HG02870 (cell line): ENCODE measurements at regions not wholly inside any gene's neighbourhood (a gene's known extent, or its start where the extent isn't known, plus 50 kb on each side); places are given as distances from the start of the nearest gene placed in this dataset.

Experiments used
- ATAC-seq: cut with Tn5 transposase; IDR thresholded peaks from one replicate; pipeline ENCODE4 v1.9.1; 2021; ENCODE audit warnings: mild to moderate bottlenecking, moderate library complexity; ENCODE audit not compliant: unreplicated experiment

DNA sequence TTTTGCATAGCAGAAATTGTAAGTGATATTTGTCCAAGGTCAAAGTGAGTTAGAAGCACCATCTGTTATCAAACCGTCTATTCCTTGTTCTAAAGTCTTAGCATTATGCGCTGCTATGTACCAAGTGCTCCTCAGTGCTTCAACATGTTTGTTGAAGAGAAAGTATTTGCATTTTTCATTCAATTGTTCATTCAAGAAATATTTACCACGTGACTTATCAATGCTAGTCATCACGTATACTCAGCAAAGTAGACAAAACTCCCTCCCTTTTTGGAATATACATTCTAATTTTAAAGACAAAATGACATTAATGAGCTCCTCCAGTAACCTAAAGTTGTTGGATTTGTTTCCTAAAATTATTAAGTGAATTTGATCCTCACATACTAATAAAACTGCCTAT, 388.0 kb upstream of the CDH8 start:
- no peak for ATAC-seq

DNA sequence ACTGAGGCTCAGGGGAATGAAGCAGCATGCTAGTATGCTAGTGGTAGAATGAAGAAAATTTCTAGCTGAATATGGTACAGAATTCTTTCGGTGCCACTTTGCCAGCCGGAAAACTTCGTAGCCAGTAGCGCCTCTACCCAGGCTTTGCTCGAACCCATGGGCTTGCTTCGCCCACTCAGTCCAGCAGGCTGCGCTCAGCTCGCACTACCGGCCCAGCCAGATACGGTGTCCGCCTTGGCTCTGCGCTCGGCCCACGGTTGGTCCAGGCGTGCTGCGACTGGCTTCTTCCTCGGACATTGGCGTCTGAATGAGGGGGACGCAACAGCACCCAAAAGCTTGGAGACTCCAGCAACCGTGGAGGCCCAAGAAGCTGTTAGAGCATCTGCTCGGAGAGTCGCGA, 372.5 kb upstream of the CDH8 start:
- no peak for ATAC-seq

DNA sequence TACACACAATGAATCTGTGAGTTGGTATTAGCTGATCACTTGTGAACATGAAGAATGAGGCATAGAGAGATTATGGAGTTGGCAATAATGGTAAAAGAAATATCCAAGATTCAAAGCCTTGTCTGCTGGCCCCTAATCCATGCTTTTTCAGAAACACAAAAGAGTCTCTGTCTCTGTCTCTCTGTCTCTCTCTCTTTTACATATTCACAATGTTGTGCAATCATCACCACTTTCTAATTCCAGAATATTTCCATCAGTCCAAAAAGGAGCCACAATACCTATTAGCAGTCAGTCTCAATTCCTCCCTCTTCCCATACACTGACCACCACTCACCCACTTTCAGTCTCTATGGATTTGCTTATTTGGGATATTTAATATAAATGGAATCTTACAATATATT, 370.1 kb upstream of the CDH8 start:
- no peak for ATAC-seq

DNA sequence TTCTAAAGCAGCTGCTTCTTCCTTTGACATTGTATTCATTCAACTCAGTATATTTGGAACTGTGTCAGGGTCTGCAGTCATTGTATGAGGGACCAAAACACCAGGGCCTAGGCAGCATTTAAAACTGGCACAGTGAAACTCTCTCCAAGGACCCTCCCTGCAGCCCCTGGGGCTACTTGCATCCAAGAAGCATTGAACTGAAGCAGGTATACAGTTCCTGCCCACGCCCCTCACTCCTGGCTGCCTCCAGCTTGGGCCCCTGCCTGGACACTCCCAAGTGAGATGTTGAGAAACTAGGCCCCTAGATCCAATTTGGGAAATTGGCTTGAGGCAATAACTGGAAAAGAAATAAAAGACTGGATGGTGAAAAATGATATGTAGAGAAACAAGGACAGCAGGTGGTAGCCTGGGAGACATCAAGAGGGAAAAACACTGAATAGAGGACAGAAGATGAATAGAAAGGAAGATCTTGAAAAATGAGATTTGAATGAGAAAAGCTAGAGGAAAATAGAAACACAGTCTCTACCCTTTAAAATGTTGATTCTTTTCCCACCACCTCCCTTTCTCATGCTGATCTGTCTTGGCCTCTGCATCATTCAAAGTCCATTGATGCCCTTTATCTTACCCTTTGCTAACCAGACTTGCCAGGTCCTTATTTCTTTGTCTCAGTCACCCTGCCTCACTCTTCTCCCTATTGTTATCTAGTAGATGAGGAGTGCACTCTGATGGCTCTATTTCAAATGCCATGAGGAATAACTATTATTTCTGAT, 368.8 kb upstream of the CDH8 start:
- no peak for ATAC-seq

DNA sequence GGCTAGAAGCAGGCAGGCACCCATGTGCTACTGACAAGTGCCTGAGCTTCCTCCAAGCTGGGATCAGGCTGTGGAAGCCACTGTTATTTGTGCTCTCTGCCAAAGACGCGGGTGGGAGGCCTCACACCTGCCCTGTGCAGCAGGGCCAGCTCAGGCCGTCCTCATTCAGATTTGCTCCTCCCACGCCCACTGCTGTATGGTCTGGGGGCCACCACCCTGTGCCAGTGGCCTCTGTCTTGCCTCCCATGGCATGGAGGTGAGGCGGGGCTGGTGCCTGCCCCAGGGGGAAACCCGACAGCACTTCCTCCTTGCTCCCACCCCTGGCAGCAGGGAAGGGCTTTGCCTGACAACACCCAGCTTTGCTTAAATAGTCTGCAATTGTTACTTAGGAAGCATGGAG, 356.5 kb upstream of the CDH8 start:
- no peak for ATAC-seq

DNA sequence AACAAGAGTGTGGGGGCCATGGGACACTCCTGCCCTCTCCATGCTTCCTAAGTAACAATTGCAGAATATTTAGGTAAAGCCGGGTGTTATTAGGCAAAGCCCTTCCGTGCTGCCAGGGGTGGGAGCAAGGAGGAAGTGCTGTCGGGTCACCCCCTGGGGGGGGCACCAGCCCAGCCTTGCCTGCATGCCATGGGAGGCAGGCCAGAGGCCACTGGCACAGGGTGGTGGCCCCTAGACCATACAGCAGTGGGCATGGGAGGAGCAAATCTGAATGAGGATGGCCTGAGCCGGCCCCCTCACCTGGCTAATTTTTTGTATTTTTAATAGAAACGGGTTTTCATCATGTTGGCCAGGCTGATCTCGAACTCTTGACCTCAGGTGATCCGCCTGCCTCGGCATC, 355.7 kb upstream of the CDH8 start:
- ATAC-seq, result no peak

DNA sequence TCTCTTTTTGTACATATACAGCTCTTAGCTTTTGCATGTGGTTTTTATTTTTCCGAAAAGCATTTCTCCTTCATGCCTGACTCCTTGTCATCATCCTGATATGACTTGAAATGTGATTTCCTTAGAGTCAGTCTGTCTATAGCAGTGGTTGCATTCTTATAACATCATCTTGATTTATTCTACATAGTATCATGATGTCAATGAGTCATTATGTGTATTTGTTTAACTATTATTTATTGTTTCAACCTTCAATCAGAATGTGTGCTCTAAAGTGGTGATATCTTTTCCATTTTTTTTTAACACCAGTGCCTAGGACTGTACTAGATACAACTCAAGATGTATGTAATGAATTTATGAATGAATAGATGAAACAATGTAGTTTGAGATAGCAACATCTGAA, 354.9 kb upstream of the CDH8 start:
- no peak for ATAC-seq

DNA sequence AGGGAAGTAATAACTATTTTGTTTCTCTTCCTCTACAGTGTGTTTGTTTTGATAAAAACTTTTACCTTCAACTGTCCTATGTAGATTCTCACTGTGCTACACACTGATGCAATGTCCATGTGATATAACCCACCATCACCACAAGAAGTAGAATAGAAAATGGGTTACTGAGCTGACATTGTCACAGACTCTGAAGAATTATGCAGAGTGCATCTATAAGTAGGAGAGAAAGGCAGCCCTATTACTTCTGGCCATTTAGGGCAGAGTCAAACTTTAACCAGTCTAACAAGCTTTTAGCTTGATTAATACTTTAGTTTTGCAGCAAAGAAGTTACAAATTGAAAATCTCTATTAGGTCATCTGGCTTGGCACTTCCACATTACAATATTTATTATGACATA, 354.0 kb upstream of the CDH8 start:
- no peak for ATAC-seq

DNA sequence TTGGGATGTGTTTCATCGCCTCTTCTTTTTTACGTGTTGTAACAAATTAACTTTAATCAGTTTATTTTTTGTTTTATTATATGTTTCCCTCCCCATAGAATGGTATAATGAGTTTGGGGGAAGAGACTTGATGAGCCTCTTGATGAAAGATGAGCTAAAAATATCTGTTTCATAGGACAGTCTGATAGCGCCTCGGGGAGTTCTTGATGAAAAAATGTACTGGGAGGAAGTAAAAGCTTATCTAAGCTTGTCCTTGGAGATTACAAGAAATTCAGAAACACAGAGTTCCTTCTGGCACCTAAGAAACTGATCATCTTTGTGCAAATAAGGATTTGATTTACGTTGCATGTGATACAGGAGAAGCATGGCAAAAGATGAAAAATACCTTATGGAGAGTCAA, 350.2 kb upstream of the CDH8 start:
- ATAC-seq, result no peak

DNA sequence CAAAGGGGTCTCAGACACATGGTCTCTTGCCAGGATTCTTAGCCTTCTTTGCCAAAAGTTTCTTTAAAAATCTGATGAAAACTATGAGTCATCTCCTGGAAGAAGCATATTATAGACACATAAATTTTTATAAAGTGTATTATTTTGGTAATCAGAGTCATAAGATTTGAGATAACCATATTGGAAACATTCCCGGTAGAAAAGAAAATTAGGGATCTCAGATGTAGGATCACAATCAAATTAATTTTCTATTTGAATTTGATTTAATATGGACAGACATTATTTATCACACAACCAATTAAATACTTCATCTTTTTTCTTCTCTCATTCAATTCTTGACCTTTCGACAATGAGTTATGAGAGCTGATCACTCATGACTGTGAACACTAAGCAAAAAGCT, 347.7 kb upstream of the CDH8 start:
- ATAC-seq, result no peak

DNA sequence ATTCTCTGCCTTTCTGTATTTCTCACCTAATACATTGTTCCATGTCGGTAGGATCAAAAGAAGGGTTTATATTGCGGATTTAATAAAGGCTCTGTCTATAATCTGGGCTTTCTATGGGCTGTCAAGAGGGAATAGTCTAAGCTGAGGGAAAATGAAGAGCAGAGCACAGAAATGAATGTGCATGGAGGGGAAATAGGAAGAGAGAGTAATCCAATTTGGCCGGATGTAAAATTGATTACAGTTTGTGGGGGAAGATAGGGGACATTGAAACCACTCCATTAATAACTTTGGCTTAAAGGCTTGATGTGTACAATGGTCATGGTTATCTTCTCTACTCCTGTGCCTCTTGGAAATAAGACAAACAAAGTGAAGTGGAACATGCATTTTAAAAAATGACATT, 334.2 kb upstream of the CDH8 start:
- no peak for ATAC-seq

DNA sequence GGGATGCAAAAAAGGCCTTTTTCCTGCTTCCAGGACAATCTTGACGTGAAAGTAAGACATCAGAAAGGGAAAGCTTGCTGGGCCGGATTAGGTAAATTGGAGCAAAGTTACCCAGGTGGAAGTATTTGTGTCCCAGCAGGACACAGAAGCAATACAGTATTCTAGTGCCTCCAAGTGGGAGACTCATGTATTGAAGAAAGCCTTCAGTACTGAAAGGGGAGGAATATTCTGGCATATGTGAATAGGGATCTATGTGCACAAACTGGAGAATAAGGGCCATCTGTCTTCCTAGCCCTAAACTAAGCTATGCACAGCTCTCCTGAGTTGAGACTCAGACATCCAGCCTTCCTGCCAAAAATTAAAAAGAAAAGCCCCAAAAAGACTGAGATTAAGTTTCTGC, 327.3 kb upstream of the CDH8 start:
- no peak for ATAC-seq

DNA sequence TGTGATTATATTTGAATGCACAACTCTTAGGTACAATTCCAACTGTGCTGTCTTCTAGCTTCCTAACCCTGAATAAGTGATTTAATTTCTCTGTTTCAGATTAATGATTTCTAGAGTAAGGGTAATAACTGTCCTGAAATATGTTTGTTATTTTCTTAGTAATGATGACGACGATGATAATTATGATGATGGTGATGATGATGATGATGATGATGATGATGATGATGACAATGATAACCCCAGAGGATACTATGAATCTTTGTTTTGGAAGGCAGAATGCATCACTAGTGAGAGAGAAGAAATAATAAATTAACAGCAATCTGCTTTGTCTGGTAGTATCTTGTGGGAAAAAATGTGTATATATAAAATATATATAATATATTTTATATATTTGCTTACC, 317.1 kb upstream of the CDH8 start:
- ATAC-seq, result no peak

DNA sequence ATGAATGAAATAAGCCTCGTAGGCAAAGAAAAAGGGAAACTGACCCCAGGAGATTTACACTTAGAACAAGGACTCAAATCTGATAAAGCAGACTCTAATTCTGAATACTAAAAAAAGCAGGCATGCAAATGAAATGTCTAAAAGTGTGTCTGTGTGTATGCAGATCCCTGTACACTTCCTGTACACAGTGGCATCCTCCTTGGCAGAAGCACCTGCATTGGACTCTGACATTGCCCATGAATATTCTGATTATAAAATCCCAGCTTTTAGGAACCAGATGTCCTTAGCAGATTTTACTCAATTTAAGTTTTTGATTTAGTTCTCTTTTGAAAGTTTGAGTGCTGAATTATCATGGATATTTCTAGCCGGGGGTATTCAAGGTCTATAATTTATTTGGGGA, 306.0 kb upstream of the CDH8 start:
- no peak for ATAC-seq

DNA sequence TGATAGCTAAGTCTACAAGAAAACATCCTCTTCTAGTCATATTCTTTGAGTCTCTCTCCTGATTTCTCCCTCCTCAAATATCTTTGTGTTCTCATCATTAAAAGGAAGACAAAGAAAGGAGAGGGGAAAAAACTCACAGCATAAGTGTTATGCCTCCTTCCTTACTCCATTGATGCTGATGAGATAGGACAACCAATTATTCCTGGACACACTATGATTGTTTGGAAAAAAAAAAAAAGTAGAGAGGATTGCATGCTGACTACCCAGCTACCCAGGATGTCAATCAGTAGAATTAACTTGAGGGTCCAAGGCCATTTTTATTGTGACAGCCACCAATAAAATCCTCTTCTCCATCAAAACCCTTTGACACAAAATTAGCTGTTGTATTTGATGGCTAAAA, 299.1 kb upstream of the CDH8 start:
- no peak for ATAC-seq

DNA sequence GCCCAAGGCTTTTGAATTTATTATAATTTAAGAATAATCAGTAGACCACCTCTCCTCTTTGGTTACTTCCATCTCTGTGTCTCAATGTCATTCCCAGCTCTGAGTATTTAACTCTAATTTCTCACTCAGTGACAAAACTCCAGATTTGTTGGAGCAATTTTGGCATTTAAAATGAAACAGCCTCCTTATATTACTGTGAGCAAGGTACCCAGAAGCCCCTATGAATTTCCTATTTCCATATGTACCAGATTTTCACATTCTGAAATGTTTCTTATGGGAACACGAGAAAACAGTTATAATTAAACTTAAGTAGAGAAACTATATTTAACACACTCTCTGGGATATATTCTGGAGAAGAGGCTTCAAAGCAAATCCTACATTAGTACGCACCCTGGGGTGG, 285.4 kb upstream of the CDH8 start:
- no peak for ATAC-seq

DNA sequence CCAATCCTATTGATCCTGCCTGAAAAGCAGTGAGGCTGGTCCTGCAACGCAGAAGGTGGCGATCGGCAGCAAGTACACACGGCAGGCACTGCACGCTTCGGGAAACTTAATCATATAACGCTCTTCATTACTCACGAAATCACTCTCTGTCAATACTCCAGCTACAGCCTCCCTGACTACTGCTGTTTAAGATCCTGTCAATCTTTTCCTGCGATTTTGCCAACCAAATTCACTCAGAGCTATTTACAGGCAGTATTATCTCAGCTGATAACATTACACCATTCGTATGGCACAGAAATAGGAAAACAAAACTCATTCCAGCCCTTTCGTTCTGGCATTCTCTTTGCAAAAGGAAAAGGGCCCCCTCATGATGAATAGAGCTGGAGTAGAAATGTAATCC, 262.4 kb upstream of the CDH8 start:
- ATAC-seq, result no peak

DNA sequence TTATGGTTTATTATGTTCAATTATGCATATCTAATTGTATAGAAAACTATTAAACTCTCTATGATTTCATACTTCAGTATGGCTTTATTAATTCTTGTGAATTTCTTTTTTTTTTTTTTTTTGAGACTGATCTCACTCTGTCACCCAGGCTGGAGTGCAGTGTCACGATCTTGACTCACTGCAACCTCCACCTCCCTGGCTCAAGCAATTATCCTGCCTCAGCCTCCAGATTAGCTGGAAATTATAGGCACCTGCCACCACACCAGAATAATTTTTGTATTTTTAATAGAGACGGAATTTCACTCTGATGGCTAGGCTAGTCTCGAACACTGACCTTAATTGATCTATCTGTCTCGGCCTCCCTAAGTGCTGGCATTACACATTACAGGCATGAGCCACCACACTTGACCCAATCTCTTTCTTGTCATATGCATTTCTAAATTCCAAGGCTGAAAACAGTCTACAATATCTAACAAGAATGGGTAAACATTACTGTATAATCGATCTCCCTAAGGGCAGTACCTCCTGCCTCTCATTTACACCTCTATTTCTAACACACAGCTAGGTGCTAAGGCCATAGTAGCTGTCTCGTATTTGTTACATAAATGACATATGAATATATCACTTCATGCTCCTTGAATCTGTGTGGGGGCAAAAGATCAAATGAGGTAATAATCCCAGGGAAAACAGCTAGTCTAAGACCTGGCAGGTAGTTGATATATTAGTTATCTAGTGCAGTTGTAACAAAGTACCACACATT, 258.2 kb upstream of the CDH8 start:
- ATAC-seq, result no peak

DNA sequence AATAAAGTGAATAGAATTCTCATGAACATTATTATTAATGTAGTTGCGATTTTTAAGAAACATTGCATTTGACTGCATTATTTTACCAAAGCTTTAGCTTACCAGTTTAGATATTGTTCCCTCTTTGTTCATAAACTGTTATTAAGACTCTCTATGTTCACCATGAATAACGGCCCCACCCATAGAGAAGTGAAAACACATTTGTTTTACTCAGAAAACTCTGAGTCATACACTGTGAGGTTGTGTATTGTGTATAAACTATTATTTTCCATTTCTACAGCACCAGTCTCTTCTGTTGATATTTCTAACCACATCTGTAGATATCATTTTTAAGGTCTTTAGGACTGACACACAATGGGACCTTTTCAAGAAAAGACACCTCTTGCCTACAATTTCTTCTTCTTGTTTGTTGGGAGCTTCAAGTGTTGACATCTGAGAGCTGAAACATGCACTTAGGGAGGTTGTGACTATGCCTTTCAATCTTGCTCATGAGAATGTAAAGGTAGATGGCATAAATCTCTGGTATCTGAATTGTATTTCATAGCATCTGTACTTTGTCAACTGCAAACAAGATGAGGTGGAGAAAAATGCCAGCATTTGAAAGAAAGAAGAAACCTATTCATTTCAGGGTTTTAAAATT, 252.9 kb upstream of the CDH8 start:
- ATAC-seq, result no peak

DNA sequence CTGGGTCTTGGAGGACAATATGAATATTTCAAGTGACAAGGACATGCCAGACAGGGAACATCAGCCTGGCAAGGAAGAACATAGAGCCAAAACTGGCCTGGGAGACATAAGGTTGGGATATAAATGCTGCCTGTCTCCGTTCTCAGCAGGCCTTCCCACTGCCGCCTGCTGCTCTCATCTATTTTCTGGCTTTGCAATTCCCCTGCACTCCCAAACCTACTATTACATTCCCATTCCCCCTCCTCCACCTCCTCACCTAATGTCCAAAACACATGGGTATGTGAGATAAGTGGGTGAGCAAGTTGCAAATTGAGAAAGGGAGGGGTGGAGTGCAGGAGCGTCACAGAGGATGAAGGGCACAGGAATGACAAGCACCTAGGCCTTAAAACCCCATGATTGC, 244.3 kb upstream of the CDH8 start:
- ATAC-seq, result no peak

DNA sequence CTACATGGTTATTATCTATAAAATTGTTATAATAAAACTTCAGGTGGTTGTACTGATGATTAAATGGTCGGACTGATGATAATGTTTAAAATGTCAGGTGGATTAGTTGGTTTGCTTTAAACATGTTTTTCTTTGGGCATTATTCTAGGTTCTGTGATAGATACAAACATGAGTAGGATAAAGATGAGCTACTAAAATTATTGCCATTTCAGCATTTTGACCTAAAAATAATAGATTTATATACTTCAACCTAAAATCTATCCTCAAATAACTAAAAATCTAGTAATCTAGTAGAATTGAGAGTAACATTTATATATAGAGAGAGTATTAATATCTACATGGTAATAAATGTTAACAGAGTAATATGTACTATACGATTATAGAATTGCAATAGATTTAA, 241.7 kb upstream of the CDH8 start:
- no peak for ATAC-seq

DNA sequence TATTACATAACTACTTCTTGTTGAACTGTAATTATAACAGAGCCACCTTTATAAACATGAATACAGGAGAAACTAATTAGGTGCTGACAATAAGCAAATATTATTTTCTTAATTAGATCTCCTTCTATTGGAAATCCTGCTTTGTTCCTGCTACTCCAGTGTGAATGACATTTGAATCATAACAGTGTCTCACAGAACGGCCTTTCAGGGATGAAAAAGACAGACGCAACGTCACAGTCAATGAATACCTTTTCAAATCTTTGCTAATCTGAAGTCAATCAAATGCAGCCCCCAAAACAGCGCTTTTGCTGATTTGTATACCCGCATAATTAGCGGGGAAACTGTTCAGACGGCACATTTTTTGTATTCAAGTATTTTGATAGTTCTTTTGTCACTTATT, 240.4 kb upstream of the CDH8 start:
- no peak for ATAC-seq
